GM21515 (cell line): ENCODE measurements at regions not wholly inside any gene's neighbourhood (a gene's known extent, or its start where the extent isn't known, plus 50 kb on each side); places are given as distances from the start of the nearest gene placed in this dataset.

ENCODE experiments used
- ATAC-seq: cut with Tn5 transposase; IDR thresholded peaks from one replicate; pipeline ENCODE4 v1.9.1; 2021; ENCODE audit not compliant: unreplicated experiment

DNA sequence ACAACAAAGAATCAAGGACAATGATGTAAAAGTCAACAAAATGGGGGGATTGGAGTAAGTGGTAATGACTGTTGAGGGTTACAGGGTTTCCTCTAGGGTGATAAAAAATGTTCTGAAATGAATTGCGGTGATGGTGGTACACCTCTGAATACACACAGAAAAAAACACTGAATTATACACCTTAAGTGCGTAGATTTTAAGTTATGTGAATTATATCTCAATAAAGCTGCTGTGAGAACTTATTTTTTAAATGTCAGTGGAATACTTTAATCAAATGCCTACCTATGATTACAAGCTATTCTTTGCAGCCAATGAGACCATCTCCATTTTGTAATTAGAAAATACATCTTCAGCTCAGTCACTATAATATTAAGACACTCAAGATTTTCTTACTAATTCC, 53.5 kb downstream of the ZNF608 start:
- no peak for ATAC-seq

DNA sequence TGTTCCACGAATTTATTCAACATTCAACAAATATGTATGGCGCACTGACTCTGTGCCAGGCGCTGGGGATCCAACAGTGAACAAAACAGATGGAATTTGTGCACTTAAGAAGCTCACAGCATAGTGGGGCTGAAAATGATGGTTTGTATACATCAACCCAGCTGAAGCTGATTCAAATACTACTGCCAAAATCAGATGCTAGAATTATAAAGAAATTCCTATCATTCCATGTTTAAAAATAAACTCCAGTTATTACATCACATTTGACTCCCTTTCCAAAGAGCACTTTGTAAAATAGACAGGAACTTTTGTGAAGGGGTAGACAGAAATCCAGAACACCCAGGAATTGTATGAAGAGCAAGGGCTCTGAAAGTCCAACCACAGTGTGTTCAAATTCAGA, 54.1 kb downstream of the ZNF608 start:
- ATAC-seq, result no peak

DNA sequence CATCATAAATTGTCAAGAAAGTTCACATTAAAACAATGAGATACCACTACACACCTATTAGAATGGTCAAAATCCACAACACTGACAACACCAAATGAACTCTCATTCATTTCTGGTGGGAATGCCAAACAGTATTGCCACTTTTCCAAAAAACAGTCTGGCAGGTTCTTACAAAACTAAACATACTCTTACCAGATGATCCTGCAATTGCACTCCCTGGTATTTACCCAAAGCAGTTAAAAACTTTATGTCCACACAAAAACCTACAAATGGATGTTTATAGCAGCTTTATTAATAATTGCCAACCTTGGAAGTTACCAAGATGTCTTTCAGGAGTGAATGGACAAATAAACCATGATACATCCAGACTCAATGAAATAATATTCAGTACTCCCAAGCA, 56.8 kb downstream of the ZNF608 start:
- no peak for ATAC-seq

DNA sequence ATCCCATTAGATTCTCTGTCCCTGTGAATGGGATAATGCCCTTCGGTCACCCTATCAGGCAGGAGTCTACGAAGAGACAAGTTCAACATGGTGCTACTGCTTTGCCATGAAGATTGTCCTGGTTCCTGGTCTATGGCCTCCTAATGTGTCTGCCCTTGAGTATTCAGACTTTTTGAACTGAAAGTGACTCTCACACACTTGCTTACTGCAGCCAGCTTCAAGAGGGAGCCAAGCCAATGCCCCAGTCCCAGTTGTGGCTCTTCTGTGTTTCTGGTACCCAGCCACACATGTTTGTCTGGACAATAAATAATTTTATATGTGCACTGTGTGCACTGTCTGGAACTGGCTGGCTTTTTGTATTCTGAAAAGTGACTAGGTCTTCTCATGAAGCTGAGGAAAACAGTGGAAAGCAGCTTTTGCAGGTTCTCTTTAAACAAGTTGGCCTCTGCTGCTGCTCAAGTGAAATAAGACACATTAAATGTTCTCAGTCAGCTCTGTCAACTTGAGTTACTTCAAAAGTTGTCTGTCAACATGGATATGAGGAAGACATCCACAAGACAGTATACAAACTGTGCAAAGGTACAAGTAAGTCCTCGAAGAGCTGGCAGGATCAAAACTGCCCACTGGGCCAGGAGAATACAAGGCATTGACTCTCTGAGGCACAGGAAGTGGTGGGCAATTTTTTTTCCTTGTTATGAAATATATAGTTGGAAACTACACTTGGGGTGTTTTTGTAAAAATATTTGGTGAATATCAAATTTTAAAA, 60.0 kb downstream of the ZNF608 start:
- no peak for ATAC-seq

DNA sequence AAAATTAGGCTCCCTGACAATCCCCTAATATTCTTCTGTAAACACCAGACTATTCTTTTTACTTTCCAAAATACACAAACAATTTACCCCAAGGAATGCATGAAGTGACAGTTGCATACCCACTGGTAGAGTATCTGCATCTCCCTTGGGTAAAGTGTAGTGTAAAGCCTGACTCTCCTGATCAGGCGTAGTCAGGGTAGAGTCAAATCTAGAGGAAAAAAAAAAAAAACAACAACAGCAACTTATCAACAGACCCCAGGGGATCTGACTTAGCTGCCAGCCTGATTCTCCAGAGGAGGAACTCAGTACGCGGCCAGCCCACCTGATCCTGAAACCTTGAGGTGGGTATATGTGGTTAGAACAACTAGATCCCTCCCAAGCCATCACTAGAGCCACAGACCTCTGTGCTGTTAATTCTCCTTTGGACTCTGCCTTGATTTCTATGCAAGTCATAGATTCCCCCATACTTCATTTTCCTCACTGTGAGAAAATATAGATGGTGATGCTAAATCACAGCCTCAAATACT, 61.0 kb downstream of the ZNF608 start:
- no peak for ATAC-seq

DNA sequence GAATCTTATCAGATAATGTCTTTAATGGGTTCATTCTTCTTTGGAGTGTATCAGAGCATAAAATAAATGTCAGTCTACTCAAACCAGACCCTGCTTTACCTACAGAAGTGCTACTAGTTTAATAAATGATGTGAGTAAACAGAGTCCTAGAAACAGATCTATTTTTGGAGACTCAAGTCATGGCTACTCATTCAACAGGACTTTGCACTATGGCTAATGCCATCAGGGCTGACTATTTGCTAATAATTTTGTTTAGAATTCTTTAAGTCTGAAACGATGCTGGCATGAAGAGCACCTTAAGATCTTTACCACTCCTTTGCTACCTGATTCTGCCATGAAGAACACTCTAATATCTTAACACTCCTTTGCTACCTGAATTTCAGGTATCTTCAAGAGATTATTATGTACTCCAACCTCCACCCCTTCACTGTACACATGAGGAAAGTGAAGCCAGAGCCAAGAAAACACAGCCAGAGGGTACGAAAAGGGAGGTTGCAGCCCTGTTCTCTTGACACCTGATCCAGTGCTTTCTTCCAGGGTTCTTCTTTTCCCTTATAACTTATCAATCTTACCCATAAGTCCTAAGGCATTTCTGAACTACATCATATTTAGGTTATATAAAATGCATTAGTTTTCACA, 62.4 kb downstream of the ZNF608 start:
- no peak for ATAC-seq

DNA sequence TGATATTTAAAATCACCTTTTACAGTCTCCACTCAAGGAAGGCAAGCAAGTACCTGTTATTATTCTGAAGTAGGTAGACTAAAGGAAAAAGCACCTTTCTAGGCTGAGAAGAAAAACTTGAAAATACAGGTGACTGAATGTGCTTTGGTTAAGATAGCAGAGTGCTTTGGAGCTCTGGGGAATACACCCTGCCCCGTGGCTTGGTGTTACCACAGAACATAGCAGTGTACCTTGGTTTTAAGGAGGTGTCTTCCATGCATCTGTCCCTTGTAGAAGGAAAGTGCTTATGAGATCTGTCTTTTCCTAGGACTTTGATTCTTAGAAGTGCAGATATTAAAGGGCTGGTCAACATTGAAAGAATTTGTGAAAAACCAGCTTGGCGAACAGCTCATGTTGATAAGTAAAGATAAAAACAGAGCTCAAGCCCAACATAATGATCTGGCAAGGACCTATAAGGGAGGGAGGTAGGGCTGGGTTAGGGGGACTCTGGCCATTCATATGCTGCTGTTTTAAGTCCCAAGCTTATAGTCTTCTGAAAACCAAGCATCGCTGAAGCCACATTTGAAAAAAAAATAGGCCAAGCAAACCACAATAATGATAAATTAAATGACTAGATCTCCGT, 66.8 kb downstream of the ZNF608 start:
- ATAC-seq, result no peak

DNA sequence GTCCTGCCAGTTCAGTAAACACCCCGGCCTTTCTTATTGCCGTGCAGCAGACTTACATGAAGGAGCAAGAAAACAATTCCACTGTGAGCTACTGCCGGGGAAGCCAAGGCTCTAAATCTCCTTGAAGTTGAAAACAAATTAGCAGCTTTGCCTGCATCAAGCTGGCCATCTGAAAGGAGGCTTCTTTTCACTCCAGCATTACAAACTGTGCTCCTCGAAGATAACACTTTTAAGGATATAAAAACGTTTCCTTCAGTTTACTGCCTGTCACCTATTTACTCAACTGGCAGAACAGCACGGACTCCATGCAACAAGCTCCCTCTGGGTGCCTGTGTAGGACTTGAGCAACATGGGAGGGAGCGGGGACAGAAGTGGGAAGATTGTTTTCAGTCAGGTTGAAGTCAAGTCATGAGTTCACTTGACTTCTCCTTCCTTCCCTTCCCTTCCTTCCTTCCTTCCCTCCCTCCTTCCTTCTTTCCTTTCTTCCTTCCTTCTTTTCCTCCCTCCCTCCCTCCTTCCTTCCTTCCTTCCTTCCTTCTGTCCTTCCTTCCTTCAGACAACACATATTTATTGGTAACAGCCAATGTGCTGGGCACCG, 67.4 kb downstream of the ZNF608 start:
- no peak for ATAC-seq

DNA sequence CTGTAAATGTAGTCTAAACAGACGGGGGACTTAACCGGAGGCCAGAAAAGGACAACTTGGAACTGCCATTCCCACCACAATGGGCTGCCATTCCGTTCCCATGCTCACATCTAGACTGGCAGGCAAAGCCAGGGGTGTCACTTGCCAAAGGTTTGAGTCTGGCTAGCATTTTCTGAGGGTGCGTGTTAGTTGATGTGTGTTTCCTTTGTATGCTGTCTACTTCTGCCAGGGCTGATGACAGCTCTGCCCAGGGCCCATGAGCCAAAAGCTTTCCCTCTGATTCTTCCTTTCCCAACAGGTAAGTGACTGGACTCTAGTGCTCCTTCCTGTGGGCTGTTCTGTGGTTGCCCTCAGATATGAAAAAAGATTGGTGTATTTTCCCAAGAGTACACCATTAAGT, 68.0 kb downstream of the ZNF608 start:
- ATAC-seq, result no peak

DNA sequence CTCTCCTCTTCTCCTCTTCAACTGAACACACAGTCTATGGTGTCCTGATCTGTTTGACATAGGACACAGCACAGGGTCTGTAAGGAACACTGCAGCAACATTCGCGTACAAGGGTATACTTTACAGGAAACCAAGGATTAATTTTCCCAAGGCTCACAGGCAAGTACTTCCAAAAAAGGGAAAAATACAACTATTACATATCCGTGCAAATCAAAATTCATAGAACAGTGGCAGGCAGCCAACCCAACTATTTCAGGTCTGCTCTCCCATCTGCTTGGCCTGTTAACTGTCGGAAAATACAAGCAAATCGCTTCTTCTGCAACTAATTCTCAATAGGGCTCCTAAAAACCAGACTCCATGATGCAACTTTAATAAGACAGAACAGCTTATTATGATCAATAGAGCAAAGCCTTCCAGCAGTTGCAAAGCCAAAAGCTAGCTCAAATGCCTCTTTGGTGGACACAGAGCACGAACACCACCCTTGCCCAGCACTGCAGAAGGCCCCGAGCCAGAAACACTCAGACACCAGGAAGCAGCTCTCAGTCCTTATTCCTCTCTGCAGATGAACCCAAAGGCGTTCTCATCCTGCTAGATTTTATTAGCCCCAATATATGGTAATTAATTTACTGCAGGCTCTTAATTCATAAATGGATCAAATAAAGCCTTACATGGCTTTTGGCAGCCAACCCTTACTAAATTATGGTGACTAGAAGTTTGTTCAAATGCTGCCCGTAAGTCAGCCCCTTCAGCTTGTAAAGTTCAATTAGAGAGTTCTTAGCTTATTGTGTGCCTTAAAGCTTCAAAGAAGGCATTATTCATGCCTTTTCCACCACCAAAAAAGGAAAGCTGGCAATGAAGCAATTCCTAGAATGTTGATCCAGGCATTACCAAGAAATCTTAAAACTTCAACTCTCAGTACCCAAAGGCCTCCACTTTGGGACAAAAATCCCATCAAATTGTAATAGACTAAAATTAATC, 68.8 kb downstream of the ZNF608 start:
- ATAC-seq, result no peak

DNA sequence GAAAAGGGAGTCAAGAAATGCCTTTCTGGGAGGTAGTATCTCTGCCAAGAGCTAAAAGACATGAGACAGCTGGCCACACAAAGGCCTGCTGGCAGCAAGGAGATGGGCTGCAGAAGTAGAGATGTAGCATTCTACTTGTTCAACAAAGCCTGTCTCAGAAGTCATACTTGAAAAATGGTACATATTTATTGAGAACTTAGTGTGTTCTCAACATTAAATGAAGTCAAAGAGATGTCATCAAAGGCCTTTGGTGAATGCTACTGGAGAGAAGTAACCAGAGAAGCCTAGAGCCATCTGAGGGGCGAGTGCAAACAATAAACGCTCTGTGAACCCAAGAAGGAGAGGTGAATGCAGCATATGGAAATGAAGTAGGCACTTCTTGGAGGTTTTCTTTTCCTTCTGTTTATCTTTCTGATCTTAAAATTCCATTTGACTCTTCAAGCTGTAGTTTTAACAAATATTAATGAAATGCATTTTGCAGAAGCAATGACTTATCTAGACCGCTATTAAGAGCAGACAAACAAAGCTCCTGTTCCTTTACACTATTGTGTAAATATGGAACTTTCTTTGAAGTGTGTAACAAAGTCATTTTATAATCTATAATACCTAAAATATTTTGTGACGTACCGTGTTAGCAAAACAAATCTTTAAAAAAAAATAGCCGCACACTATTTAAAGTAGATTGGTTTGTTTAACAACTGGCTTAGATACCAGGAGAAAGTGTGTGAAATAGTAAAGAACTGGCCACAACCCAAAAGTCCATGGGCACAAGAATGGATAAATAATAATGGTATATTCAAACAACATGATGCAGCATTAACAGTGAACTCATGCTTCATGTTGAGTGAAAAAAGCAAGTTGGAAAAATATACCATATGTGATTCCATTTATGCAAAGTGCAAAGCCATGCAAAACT, 70.2 kb downstream of the ZNF608 start:
- ATAC-seq, result no peak

DNA sequence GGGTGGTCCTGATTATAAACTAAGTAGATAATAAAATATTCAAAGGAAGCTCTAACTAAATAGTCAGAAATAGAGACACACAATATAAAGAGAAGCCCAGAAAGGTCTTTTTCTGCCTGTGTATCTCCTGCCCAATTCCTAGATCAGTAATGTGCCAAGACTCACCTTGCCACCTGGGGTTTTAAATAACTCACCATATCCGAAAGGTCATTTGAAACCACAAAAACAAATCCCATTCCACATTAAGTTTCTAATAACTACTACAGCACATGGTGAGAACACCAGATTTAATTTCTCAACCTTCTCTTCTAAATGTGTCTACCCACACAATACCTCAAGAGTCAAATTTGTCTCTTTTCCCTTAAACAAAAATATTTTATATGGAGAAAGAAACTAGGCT, 75.2 kb downstream of the ZNF608 start:
- ATAC-seq, result no peak

DNA sequence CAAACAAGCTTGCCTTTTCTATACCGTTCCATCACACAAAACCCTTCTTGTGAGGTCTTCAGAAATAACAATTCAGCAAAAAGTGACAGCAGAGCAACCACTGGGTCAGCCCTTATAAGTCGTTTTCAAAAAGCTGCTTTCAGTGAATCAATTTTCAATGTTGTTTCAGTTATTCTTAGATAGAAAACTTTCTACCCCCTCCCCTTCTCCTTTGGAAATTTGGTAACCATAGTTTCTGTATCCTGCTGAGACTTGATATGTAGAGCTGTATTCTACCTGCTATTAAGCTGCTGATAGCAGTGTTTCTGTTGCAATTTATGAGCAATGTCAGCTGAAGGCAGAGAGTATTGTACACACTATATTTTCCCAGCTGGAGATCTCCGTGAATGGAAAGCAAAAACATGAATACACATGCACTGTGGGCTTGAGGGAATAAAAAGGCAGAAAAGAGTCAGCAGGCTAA, 75.7 kb downstream of the ZNF608 start:
- ATAC-seq, result no peak

DNA sequence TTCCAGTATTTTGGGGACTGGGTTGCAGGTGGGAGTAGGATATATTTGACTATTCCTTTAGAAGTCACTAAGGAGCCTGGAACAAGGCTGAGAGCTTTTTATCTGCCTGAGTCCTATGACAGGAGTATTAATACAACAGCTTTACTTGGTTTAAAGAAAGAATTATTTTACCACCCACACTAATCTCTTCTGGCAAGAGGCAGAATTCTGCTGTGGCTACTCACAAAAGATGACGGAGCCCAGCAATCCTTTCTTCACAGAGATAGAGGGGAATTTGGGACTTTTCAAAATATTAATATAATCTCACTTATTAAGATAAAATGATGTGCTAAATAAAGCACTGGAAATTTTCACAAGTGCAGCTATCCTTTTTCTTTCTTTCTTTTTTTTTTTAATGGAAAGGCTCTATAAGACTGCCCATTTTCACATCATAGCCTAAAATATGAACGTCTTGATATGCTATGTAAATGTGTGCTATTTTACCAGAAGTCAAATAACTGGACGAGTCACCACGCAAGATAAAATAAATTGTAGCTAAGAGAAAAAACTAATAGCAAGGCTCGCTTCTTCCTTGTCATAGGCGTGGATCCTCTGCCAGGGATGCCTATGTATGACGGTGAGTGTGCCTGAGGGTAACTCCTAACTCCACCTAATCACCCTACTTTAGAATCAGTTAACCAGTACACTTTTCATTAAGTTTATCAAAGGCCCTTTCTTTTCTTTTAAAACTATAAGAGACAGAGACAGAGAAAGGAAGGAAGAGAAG, 76.3 kb downstream of the ZNF608 start:
- no peak for ATAC-seq

DNA sequence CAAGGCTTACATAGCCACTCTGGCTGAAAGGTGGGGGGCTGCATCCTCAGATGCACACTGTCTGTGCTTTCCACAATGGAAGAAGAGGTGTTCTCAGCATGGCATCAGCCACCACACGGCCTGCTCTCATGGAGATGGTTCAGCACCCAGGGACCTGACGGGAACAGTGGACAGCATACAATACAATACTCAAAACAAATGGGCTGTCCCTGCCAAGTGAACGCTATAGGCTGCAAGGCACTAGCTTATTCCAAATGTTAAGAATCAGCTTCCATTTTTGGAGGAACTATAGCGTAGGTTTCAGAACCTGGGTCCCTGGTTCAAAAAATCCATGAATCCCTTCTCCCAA, 77.2 kb downstream of the ZNF608 start:
- no peak for ATAC-seq

DNA sequence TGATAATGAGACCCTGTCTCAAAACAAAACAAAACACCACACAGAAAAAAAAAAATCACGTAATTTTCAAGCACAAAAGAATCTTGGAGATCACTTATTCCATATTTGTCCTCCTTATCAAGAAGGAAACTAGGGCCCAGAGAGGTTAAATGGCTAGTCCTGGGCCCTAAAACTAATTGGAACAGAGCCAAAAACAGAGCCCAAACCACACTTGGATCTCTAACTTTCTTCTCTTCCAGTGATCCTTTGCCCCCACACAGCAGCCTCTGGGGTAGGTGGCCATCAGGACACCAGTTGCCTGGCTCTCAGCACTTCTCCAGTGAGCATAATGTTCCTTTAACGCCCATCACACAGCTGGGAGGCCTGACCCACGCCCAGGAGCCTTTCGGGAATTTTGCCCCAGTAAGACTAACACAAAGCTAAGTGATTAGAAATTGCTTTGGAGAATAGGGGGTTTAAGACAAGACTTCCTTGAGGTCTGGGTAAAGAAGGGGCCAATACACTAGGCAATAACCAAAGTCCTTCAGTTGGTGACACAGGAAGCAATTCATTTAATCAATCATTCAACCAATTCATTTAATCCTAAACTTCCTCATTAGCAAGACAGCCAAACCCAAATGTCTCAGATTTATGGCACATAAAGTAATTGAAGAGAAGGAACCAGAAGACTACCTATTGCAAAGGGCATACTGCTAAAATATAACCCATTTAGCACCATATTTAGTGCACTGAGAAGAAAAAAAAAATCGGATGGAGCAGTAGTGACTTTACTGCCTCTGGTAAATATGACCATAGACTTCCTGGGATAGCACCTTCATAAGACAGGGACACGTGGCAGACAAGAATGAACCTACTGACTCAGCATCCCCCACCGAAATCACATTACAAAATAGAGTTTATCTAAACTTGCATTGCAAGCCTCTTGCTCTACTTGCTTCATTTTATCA, 77.8 kb downstream of the ZNF608 start:
- no peak for ATAC-seq

DNA sequence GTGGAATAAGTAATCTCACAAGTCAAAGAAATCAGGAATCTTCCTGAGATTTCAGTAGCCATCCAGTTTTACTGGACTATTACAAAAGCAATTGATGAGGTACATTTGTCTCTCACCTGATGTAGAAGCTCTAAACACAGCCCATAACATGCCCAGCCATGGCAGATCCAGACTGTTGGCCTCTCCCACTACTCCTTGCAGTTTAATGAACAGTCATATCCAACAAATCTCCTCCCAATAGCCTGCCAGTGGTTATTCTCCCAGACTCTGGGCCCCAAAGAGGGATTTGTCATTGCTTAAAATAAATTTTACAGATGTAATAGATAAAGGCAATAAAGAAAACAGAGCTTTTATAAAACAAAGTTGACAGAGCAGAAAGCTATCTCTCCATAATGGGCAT, 80.8 kb downstream of the ZNF608 start:
- no peak for ATAC-seq

DNA sequence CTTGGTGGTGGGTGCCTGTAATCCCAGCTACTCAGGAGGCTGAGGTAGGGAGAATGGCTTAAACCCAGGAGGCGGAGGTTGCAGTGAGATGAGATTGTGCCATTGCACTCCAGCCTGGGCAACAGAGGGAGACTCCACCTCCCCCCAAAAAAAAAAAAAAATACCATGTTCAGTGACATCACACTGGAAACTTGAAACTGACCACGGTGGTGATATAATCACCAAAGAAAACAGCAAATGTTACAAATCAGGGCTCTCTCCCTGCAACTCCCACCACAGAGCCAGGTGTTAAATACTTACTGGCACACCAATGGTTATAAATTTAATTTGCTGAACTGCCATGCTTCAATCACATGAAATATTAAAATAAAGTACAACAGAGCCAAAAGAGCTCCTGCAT, 81.4 kb downstream of the ZNF608 start:
- ATAC-seq, result no peak
